GM23248 (cell line): ENCODE measurements at regions not wholly inside any gene's neighbourhood (a gene's known extent, or its start where the extent isn't known, plus 50 kb on each side); places are given as distances from the start of the nearest gene placed in this dataset.

Source experiments
- EZH2 ChIP-seq: fragments of 200-600 bp; sonication (generic); IDR thresholded peaks from 2 replicates; pipeline ENCODE4 v1.6.1; 2018; ENCODE audit warnings: antibody characterized with exemption, mild to moderate bottlenecking; ENCODE audit not compliant: insufficient read depth, poor library complexity, severe bottlenecking
- EZH2phosphoT487 ChIP-seq: fragments of 200-600 bp; sonication (generic); IDR thresholded peaks from 2 replicates; pipeline ENCODE4 v1.6.1; 2018; ENCODE audit warnings: antibody characterized with exemption, moderate library complexity, mild to moderate bottlenecking, low read depth; ENCODE audit not compliant: insufficient read depth

DNA sequence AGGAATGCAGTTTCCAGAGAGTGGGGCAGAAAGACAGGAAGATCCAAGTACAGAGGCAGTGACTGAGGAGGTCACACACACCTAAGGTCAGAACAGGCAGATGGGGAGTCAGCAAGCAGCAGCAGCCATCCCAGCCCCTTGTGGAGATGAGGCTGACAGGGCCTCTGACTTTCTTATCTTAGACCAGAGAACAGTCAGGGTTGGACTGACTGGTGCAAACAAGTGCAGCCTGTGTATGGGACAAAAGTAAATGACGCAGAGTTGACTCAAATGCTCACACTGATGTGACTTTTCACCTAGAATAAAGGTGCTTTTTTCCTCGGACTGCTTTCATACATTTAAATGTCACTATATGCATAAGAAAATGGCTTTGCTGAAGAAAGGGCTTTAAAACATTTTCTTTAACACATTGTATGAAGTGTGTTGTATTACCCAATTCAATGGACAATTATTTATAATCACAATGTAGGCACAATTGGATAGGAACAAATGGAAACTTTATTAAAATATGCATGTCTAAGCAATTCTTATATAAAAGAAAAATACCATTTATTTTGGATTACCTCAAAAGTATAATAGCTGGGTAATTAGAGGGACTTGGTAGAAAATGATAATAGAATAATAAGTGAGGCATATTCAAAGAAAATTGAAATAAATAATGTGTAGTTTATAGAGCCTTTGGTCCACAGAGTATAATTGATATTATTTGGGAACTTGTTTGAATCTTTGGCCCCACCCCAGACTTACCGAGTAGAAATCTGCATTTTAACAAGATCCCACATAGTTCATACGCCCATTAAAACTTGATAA lies 1321.5 kb upstream of the CELF4 start:
- TF ChIP-seq EZH2: no peak
- TF ChIP-seq EZH2phosphoT487: no peak
